GM21515 (cell line): ENCODE measurements at regions not wholly inside any gene's neighbourhood (a gene's known extent, or its start where the extent isn't known, plus 50 kb on each side); places are given as distances from the start of the nearest gene placed in this dataset.

ENCODE experiments used
- ATAC-seq: cut with Tn5 transposase; IDR thresholded peaks from one replicate; pipeline ENCODE4 v1.9.1; 2021; ENCODE audit not compliant: unreplicated experiment

DNA sequence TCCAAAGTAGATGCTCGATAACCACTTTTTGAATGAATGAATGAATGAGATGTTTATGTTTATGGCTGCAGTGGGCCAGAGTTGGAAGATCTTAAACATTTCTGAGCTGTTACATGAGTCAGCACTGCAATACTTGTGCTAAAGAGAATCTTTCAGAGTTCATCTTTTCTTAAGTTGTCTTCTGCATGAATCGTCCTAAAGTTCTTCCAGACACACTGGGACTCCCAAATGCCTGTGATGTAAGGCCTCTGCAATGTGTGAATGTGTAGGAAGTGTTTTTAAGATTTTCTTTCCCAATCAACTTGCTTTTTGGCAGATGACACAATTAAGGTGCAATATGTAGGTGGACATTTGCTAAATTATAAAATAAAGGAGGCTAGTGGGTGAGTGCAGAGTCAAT, 50.3 kb upstream of the TRIM9 start:
- no peak for ATAC-seq

DNA sequence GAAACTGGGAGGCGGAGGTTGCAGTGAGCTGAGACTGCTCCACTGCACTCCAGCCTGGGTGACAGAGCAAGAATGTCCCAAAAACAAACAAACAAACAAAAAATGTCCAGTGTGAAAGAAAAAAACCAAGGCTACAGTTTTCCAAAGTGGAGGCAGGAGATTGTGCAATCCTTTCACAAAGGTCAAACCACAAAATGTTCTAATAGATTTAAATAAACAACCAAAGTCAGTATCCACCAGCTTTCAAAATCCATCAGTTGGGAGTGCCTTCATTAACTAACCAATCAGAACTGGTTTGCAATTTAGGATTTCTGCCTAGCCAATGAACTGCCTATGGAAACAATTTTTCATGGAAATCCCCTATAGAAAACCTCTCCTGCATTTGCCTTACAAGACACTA, 52.3 kb upstream of the TRIM9 start:
- no peak for ATAC-seq

DNA sequence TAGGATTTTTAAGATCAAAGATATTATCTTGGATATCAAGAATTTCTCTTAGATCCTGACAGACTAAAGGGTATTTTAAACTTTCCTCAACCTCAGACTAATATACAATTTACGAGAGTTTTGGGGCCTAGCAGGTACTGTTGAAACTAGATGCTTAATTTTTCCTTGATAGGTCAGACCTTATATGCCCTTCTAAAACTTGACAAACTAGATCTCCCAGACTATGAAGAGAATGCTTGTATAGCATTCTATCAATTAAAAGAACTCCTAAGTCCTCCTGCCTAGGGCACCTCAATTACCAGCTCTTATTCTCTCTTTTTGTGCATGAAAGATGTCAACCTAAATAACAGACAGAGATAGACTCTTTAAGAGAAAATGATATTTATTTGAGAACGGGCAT, 60.4 kb upstream of the TRIM9 start:
- ATAC-seq: no peak

- peak; percentile 80 for ATAC-seq
Observed at GRCh38 chr14:51157012-51157411, 62.1 kb upstream of the TRIM9 start.

- ATAC-seq: no peak
Observed at GRCh38 chr14:51160871-51161270, 66.0 kb upstream of the TRIM9 start.

- ATAC-seq: no peak
Observed at GRCh38 chr14:51165415-51165814, 70.5 kb upstream of the TRIM9 start.

GRCh38 chr14:51167587-51168214, 72.3 kb upstream of the TMX1 start:
- no peak for ATAC-seq

GRCh38 chr14:51168215-51168613, 71.8 kb upstream of the TMX1 start:
- ATAC-seq: no peak

- no peak for ATAC-seq
Observed at GRCh38 chr14:51173863-51174262, 66.2 kb upstream of the TMX1 start.

DNA sequence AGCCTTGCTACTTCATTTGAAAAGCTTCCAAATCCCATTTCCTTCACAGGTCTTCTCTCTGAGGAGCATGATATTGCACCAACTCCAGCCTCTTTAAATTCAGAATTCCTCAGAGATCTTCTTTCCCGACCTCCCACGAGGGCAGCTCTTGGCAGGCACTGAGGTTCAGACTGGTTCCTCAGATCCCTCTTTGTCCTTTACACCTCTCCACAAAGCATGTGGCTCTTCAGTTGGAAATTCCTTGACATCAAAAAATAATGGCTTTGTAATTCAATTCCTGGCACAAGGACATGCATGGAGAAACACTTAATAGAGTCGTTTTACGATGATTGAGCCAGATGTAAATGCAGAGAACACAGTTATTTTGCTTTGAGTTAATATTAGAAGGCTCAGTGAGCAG, 63.2 kb upstream of the TMX1 start:
- no peak for ATAC-seq

DNA sequence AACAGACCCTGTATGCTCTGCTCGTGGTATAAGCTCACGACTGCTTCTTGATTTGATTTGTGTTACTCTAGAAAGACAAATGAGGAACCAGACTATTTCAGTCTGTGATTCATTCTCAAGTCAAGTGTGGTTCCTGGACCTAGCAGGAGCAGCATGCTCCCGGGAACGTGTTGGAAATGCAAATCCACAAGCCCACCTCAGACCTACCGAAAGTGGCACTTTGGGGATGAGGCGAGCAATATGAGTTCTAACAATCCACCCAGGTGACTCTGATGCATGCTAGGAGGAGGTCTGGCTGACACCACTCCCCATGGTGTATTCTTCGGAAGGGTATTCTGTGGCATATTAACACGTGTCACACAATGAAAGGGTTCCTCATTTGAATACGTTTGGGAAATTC, 59.5 kb upstream of the TMX1 start:
- peak; percentile 90 for ATAC-seq

- no peak for ATAC-seq
Observed at GRCh38 chr14:51182131-51182565, 57.9 kb upstream of the TMX1 start.

GRCh38 chr14:51185180-51185579, 54.9 kb upstream of the TMX1 start:
- ATAC-seq: no peak

GRCh38 chr14:51185754-51186153, 54.3 kb upstream of the TMX1 start:
- ATAC-seq: peak; percentile 86

- no peak for ATAC-seq
Observed at GRCh38 chr14:51188566-51189185, 51.4 kb upstream of the TMX1 start.

DNA sequence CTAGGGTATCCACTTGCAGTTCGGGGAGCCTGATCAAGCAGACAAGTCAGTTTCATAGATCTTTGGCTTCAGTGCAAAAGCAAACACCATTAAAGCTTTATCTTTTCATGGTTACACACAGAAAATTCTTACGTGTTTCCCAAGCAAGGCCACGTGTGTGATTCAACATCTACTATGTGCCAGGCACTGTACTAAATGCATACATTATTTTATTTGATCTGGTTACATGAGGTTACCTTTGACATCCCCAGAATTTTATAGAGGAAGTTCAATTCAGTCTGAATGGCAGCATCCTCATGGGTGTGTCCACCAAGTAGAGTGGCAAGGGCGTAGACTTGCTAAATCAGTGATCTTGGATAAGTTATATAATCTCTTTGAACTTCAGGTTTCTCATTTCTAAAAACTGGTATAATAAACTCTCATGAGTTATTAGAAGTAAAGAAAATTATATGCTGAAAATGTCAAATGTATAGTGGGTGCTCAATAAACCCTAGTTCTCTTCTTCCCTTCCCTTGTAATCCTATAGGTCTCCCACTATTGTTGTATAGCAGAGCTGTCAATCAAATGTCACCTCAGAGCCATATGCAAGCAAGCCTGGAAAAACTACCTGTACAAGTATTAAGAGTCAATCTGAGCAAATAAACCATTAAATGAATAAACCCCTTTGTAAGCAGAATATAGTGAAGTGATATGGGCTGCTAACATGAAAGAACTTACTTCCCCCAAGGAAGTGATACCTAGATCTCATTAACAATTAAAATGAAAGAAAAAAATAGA, 50.3 kb upstream of the TMX1 start:
- no peak for ATAC-seq
